Motor neuron (in vitro differentiated cells): ENCODE measurements at regions not wholly inside any gene's neighbourhood (a gene's known extent, or its start where the extent isn't known, plus 50 kb on each side); places are given as distances from the start of the nearest gene placed in this dataset.
"Not testable (repeated sequence)": the region's sequence is repeated elsewhere in the genome, so short reads cannot be mapped to it uniquely, and the experiment has no call there.

ENCODE experiments used
- ATAC-seq, 8 experiments: fragments of 200-7000 bp; cut with Tn5 transposase; replicated peaks in 6 of 8; 2 replicates each; pipeline ENCODE4 v1.8.0; 2021; ENCODE audit warnings: mild to moderate bottlenecking in 8 of 8, moderate library complexity in 8 of 8
- H3K27ac ChIP-seq, 2 donors: fragments of 250-450 bp; sonication (Bioruptor Pico); 2 replicates each; pipeline ENCODE4 v1.9.0; 2021; ENCODE audit warnings: antibody characterized with exemption in 2 of 2, mild to moderate bottlenecking in 2 of 2, moderate library complexity in 1 of 2
- H3K4me1 ChIP-seq, 2 donors: fragments of 250-450 bp; sonication (Bioruptor Pico); replicated peaks in 1 of 2; 2 replicates each; pipeline ENCODE4 v1.6.1; 2021; ENCODE audit warnings: antibody characterized with exemption in 2 of 2, mild to moderate bottlenecking in 2 of 2, moderate library complexity in 1 of 2
- H3K4me3 ChIP-seq, 5 donors: fragments of 250-450 bp; sonication (Bioruptor Pico); 2 replicates each; pipeline ENCODE4 v1.9.0; 2021; ENCODE audit warnings: antibody characterized with exemption in 5 of 5, mild to moderate bottlenecking in 5 of 5, moderate library complexity in 4 of 5
- WGBS, 10 experiments: fragments of 450-650 bp; shearing (Covaris generic); methylation state at CpG; one replicate each; pipeline ENCODE4 v1.0.0; 2022; 5-methylcytosine and 5-hydroxymethylcytosine counted together
- in situ Hi-C, 9 experiments: fragments of 400-800 bp; cut with MboI; loops; one replicate each; pipeline ENCODE4 v1.15.0; 2021; ENCODE audit warnings: low sequenced_read_pairs in 9 of 9, low pct_unique_long_range_greater_than_20kb in 2 of 9; ENCODE audit not compliant: unreplicated experiment in 9 of 9

- peak in 7 of 8 experiments; percentile 46 to 93 (median 69) for ATAC-seq
- peaks cover 9 to 22% of the 10 kb centered on the region in 2 donors for H3K4me1 ChIP-seq
- H3K4me3 ChIP-seq: no peak overlapping the region
- 0 to 86% (median 61%) methylated on average over 1 to 3 of the region's 3 CpGs for WGBS, 10 experiments
- in situ Hi-C loops: no loop called here
- H3K27ac ChIP-seq: no peak overlapping the region
Observed at GRCh38 chr5:16392718-16393117, 72.9 kb downstream of the ZNF622 start.

GRCh38 chr5:16391858-16392649, 73.5 kb downstream of the ZNF622 start:
- Histone ChIP-seq H3K27ac (no peak overlapping the region), H3K4me1 (peaks cover 9 to 22% of the 10 kb centered on the region in 2 donors), H3K4me3 (no peak overlapping the region)
- WGBS, 10 experiments: 40 to 77% (median 63%) methylated on average over 3 to 8 of the region's 8 CpGs
- ATAC-seq: peak in 7 of 8 experiments; percentile 48 to 90 (median 67)
- in situ Hi-C loops: no loop called here

- peaks cover 9 to 22% of the 10 kb centered on the region in 2 donors for H3K4me1 ChIP-seq
- 20 to 100% (median 85%) methylated on average over 1 of the region's 1 CpG; no CpG with 5 or more reads in 2 of the 10 experiments for WGBS, 10 experiments
- in situ Hi-C loops: no loop called here
- no peak for ATAC-seq
- no peak overlapping the region for H3K27ac ChIP-seq
- no peak overlapping the region for H3K4me3 ChIP-seq
Observed at GRCh38 chr5:16390825-16391224, 74.8 kb downstream of the ZNF622 start.

- 20 to 90% (median 84%) methylated on average over 1 to 3 of the region's 3 CpGs for WGBS, 10 experiments
- H3K4me3 ChIP-seq: no peak overlapping the region
- H3K4me1 ChIP-seq: no peaks in the 10 kb centered on the region
- no peak overlapping the region for H3K27ac ChIP-seq
- no peak for ATAC-seq
- in situ Hi-C loops: no loop called here
Observed at GRCh38 chr5:16385516-16386090, 80.0 kb downstream of the ZNF622 start.

- in situ Hi-C loops: no loop called here
- Histone ChIP-seq H3K27ac (no peak overlapping the region), H3K4me1 (no peaks in the 10 kb centered on the region), H3K4me3 (no peak overlapping the region)
- 19 to 87% (median 70%) methylated on average over 3 to 4 of the region's 4 CpGs; no CpG with 5 or more reads in 1 of the 10 experiments for WGBS, 10 experiments
- ATAC-seq: peak in 1 of 8 experiments; percentile 39
Observed at GRCh38 chr5:16384804-16385203, 80.8 kb downstream of the ZNF622 start.

GRCh38 chr5:16384222-16384621, 81.4 kb downstream of the ZNF622 start:
- 10 to 100% (median 79%) methylated on average over 1 to 4 of the region's 5 CpGs; no CpG with 5 or more reads in 1 of the 10 experiments for WGBS, 10 experiments
- in situ Hi-C loops: no loop called here
- Histone ChIP-seq H3K4me3 (no peak overlapping the region), H3K27ac (no peak overlapping the region), H3K4me1 (no peaks in the 10 kb centered on the region)
- ATAC-seq: no peak

DNA sequence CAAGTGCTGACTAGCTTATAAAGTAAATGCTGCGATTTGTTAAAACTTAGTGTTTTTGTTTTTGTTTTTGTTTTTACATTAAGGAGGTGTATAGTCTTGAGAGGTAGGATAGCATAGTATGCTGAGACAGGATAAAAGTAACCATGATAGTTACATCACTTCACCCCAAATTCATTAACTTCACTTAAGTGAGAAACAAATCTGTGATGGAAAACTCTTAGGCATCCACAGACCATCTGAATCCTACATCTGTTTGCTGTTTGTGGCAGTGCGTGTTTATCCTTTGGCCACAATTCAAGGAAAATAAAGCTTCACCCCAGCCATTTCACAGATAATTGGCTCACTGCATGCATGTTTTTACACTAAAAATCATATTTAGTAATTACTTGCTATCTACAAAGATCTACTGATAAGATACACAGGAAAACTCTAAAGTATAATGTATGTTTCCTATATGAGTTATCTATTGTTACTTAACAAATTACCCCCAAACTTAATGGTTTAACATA, 82.0 kb downstream of the ZNF622 start:
- no peak for ATAC-seq
- WGBS, 10 experiments: 42 to 100% (median 87%) methylated on average over 1 to 2 of the region's 2 CpGs
- Histone ChIP-seq H3K4me1 (no peaks in the 10 kb centered on the region), H3K27ac (no peak overlapping the region), H3K4me3 (no peak overlapping the region)
- in situ Hi-C loops: no loop called here

- H3K4me1 ChIP-seq: no peaks in the 10 kb centered on the region
- in situ Hi-C loops: no loop called here
- no peak overlapping the region for H3K27ac ChIP-seq
- ATAC-seq: no peak
- no peak overlapping the region for H3K4me3 ChIP-seq
Observed at GRCh38 chr5:16382047-16382446, 83.6 kb downstream of the ZNF622 start.

- no peak overlapping the region for H3K27ac ChIP-seq
- ATAC-seq: no peak
- peaks cover 0 to 5% of the 10 kb centered on the region in 2 donors for H3K4me1 ChIP-seq
- no peak overlapping the region for H3K4me3 ChIP-seq
- in situ Hi-C loops: no loop called here
- 0 to 100% (median 33%) methylated on average over 1 to 2 of the region's 3 CpGs; no CpG with 5 or more reads in 5 of the 10 experiments for WGBS, 10 experiments
Observed at GRCh38 chr5:16378762-16379161, 86.8 kb downstream of the ZNF622 start.

GRCh38 chr5:16372493-16372892, 93.1 kb downstream of the ZNF622 start:
- H3K4me3 ChIP-seq: no peak overlapping the region
- H3K27ac ChIP-seq: no peak overlapping the region
- no peak for ATAC-seq
- 14 to 89% (median 59%) methylated on average over 1 to 4 of the region's 4 CpGs; no CpG with 5 or more reads in 1 of the 10 experiments for WGBS, 10 experiments
- H3K4me1 ChIP-seq: peaks cover 0 to 5% of the 10 kb centered on the region in 2 donors
- in situ Hi-C loops: no loop called here

DNA sequence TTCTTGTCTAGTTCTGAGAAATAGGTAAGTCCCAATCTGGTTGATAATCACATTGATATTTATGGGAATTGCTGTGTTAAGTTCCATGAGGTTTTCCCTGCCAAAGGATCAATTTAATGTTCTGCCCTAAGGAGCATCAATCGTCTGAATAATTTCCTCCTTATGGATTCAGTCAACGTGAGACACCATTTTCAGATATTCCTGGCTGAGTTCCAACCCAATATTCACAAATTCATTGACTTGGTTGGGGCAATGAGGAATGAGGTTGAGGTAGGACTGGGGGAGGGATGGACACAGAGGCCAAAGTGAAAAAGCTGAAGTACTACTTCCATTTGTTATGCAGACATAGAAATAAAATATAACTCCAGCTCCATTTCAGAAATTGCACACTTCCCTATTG, 99.1 kb downstream of the ZNF622 start:
- peak in 4 of 8 experiments; percentile 12 to 87 (median 34) for ATAC-seq
- WGBS, 10 experiments: 0 to 83% (median 30%) methylated on average over 1 to 2 of the region's 2 CpGs; no CpG with 5 or more reads in 4 of the 10 experiments
- H3K27ac ChIP-seq: no peak overlapping the region
- H3K4me1 ChIP-seq: peaks cover 0 to 16% of the 10 kb centered on the region in 2 donors
- in situ Hi-C loops: no loop called here
- H3K4me3 ChIP-seq: no peak overlapping the region

DNA sequence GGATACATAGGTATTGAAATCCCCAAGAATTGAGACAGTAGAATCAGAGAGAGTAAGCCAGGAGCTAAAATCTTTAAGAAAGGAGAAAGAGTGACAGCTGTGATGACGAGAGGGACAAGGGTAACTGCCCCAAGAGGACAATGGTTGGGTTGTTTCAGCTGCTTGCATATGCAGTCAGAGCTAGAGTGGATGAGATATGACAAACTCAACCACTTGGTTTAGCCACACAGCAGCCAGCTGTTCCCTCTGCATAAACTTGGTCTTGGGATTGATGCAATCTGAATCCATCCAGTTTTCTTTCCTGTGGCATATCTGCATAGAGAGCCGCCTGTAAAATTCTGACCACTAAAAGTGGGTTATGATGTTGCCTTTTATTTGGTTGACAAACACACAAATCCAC, 100.7 kb downstream of the ZNF622 start:
- peaks cover 0 to 16% of the 10 kb centered on the region in 2 donors for H3K4me1 ChIP-seq
- H3K4me3 ChIP-seq: no peak overlapping the region
- no peak overlapping the region for H3K27ac ChIP-seq
- in situ Hi-C loops: no loop called here
- ATAC-seq: peak in 2 of 8 experiments; percentile 67 to 77
- WGBS, 10 experiments: 0 to 100% (median 13%) methylated on average over 1 to 2 of the region's 2 CpGs; no CpG with 5 or more reads in 3 of the 10 experiments

DNA sequence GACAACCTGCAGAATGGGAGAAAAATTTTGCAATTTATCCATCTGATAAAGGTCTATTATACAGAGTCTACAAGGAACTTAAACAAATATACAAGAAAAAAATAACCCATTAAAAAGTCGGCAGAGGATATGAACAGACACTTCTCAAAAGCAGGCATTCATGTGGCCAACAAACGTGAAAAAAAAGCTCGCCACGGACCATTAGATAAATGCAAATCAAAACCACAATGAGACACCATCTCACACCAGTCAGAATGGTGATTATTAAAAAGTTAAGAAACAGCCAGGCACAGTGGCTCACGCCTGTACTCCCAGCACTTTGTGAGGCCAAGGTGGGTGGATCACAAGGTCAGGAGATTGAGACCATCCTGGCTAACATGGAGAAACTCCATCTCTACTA, 112.2 kb downstream of the ZNF622 start:
- in situ Hi-C loops, H3K27ac ChIP-seq, H3K4me3 ChIP-seq, H3K4me1 ChIP-seq: not testable (repeated sequence)
- peak in 1 of 8 experiments; percentile 72 for ATAC-seq
- WGBS, 10 experiments: 24 to 92% (median 83%) methylated on average over 2 to 5 of the region's 5 CpGs; no CpG with 5 or more reads in 2 of the 10 experiments
